GM18907 (cell line): ENCODE measurements at regions not wholly inside any gene's neighbourhood (a gene's known extent, or its start where the extent isn't known, plus 50 kb on each side); places are given as distances from the start of the nearest gene placed in this dataset.
"Not testable (repeated sequence)": the region's sequence is repeated elsewhere in the genome, so short reads cannot be mapped to it uniquely, and the experiment has no call there.

Source experiments
- ATAC-seq: cut with Tn5 transposase; IDR thresholded peaks from one replicate; pipeline ENCODE4 v1.9.1; 2021; ENCODE audit warnings: mild to moderate bottlenecking, moderate library complexity; ENCODE audit not compliant: unreplicated experiment

DNA sequence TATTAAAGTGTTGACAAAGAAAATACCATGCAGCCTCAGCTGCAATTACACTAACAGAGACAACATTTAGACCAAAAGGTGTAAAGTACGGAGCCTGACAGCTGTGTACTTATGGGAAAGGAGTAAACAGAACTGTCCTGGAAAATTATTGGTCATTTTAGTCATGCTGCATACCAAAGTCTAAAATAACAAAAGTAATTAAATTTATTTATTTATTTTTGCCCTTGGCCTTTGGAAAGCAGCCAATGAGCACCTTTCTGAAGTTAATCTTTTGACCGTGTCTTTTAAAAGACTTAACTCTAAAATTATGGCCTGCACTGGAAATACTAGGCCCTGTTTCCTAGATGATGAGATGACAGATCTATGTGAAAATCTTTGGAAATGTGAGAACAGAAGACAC is 597.6 kb downstream of the NXPH1 start:
- ATAC-seq: no peak

DNA sequence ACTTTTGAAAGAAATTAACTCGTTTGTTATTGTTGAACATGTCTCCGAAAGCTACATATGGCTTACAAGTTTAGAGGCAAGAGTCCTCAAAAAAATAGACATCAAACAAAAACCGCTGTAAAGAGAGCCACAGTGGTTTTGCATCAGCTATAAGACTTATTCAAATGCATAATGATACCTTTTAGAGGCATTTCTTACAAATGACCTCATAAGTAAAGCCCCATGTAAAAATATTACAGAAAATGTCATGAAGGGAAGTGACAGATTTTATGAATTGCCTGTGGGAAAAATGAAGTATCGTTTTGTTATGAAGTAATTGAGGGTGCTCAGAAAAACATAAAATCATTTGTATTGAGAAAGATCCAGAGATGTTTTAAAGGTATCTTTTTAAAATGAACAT is 598.0 kb downstream of the NXPH1 start:
- ATAC-seq: no peak

DNA sequence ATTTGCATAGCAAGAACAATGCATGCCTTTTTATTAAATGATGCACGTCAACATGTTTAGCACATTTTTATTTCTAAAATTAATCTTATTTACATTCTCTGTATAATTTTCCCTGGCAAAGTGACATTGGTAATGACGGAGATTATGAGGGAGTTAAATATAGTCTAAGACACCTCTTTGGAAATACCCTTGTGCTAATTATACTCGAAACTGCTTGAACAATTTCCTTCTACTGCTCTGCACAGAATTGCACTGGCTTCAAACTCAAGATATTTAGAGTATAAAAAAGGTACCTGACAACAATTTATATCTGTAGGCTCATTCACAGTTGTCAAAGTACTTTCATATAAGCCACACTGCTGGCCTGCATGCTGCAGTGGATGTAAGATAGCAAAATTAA is 602.7 kb downstream of the NXPH1 start:
- ATAC-seq: no peak

DNA sequence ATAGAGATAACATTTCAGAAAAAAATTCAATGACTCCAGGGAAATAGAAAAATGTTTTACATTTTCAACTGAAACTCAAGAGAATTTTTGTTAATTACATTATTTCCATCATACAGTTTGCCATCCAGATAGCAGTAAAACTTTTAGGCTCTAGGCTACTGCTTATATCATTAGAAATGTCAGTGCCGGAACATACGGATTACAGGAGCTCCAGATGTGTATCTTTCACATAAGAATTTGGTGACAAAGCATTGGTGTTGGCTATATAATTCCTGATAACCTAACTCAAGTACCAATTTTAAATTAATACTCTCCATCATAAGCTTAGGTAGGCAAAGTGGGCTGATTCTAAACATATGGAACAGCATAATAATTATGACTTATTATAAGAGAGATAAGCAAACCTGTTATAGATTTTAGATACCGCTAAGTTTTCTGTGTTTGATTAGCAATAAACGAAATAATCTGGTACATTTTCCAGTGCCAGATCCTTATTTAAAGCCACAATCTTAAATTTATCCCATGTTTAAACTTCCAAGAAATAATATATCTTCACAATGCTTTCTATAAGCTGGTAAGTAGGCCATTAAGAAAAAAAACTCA is 637.9 kb downstream of the NXPH1 start:
- ATAC-seq: no peak

DNA sequence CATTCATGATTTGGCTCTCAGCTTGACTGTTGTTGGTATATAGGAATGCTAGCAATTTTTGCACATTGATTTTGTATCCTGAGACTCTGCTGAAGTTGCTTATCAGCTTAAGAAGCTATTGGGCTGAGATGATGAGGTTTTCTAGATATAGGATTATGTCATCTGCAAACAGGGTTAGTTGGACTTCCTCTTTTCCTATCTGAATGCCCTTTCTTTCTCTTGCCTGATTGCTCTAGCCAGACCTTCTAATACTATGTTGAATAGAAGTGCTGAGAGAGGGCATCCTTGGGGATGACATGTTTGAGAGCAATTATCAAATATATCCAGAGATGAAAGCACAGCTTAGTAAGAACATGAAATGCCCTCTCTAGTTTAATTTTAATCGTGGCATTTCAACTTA is 642.4 kb downstream of the NXPH1 start:
- ATAC-seq: not testable (repeated sequence)

DNA sequence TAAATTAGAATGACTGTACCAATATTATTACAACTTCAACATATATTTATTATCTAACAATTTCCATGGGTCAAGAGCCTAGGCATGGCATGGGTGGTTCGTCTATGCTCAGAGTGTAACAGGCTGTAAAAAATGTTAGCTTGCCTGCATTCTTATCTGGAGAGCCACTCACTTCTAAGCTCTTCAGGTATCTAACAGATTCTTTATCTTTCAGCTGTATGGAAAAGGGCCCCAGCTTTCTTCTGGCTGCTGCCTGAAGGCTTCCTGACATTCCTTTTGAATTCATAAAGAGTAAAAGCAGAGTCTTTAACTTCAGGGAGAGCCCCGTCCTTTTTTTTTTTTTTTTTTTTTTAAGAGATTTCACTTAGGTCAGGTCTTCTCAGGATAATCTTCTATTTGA is 648.8 kb downstream of the NXPH1 start:
- no peak for ATAC-seq

DNA sequence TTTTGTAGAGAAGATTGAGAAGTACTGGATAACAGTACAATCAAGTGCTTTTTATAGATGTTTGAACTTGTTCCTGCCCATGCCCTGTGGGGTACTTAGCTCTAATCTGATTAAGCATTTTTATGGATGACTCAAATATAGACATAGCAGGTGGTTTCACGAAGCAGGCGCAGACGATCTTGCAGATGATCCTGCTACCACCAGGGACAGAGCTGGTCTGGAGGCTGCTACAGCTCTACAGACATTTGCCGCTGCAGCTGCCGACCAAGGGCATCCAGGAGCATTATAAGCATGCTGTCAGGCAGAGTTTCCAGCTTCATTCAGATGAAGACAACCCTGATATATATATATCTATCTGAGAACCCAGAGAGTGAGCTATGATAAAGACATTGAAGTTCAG is 650.4 kb downstream of the NXPH1 start:
- no peak for ATAC-seq

DNA sequence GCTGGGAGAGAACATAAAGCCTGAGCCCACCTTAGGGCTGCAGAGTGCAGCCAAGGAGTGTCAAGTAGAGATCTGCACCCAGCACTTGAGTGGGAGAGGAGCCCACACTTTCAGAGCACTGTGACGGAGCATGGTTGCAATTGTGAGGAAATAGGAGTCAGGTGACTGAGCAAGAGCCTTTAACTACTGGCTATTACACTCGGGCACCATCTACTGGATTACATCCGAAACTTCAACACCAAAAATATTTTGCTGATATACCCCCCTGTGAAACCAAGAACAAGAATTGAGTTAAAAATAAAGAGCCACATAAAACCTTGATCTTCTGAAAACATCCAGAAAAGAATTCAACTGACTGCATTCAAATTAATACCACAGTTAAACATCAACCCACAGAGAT is 657.9 kb downstream of the NXPH1 start:
- no peak for ATAC-seq

DNA sequence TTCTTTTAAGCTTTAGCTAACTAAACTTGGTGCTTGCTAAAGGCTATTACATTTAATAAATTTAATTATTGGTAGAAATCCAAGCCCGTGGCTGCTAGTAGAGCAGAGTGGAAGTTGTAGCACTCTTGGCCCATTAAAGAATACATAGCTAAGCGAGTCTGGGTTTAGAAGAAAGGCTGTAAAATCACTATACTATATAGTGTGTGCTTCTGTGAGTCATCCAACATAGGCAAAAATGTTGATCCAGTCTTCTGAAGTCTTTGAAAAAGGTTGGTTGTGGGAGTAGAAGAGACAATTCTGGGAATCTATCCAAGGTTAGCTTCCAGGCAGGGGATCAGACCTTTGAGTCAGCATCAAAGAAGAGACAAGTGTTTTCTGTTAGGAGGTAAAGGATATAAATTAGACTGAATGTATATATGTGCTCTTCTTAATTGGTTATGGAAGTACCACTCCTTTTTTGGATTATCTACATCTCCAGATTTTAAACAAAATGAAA is 664.2 kb downstream of the NXPH1 start:
- ATAC-seq: no peak

DNA sequence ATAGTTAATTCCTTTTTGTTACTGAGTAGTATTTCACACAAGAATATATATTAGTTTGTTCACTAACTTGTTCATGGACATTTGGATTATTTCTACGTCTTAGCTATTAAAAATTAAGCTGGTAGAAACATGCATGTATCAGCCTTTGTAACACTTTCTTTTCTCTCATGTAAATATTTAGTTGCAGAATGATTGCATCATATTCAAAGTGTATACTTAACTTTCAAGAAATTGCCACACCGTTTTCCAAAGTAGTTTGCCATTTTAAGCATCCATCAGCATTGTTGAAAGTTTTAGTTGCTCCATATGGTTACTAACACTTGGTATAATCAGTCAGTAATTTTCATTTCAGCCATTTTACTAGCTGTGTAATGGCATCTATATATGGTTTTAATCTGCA is 666.9 kb downstream of the NXPH1 start:
- ATAC-seq: no peak

DNA sequence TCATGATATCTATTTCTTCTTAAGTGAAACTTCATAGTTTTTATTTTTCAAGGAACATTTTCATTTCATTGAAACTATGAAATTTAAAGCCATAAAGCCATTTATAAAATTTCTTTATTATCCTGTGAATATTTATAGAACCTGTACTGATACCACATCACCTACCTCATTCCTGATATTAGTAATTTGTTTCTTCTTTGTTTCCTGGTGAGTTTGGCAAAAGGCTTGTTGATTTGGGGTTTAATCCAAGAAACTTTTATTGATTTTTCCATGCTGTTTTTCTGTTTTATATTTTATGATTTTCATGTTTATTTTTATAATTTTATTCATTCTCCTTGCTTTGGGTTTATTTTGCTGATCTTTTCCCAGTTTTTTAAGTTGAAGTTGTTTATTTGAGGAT is 669.4 kb downstream of the NXPH1 start:
- no peak for ATAC-seq

DNA sequence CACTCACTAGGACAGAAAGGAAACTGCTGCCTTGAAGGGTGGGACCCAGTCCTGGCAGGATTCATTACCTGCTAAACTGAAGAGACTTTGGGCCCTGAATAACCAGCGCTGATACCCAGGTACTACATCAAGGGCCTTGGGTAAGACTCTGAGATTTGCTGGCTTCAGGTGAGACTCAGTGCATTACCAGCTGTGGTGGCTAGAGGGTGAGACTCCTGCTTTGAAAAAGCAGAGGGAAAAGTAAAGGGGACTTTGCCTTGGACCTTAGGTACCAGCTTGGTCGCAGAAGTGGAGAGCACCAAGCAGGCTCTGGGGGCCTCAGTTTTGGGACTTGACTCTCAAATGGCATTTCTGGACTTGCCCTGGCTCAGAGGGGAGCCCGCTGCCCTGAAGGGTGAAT is 673.3 kb downstream of the NXPH1 start:
- no peak for ATAC-seq

DNA sequence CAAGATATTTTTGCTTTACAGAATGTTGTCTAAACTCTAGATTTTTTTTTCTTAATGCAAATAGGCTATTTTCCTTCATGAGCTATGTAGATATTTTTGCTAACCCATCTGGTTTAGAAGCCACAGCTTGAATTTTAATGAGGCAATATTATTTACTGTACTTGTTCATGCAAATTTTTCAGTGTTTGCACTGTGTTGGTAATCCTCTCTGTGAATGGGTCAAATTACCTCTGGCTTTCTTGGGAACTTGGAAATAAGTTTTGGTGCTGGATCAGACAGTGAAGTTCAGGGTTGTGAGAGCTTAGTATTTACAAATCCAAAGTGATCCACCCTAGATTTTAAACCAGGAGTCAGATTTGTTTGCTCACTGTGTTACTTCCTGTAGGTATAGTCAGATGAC is 686.9 kb downstream of the NXPH1 start:
- ATAC-seq: no peak

DNA sequence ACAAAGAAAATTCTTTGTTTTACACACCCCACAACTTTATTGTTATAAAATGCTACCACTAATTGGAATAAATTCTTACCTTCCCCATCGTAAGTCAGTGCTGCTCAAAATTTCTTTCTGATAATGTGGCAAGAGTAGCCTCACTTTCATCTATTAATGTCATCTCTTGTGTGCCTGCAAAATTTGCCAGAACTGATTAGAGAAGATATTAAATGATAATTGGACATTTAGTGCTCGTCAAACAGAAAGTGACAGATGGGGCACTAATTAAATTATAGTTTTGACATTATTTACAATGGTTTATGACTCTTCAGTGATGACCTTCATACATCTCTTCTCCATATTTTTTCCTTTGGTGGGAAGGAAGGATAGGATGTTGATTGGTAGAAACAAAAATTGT is 690.9 kb downstream of the NXPH1 start:
- ATAC-seq: no peak

DNA sequence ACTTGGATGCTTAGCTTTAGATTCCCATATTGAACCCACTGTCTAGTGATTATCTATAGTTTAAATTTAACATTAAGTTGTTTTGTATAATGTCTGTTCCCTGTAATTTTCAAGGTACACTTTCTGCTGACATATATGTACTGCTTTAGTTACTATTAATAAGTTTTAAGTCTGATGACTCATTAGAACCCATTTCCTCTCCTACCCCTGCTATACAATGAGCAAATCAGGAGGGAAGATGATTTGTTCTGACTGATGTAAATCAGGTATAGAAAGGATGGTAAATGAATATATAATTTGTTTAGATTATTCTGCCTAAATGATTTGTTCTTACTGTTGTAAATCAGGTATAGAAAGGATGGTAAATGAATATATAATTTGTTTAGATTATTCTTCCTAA is 691.8 kb downstream of the NXPH1 start:
- no peak for ATAC-seq

DNA sequence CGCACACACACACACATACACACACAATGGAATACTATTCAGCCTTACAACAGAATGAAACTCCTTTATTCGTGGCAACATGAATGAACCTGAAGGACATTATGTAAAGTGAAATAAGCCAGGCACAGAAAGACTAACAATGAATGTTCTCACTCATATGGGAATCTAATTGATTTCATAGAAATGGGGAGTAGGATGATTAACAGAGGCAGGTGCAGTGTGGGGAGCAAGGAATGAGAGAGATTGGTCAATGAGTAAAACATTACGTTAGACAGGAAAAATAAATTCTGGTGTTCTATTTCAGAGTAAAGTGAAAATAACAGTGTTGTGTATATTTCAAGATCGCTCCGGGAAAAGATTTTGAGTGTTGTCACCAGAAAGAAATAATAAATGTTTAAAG is 694.5 kb downstream of the NXPH1 start:
- no peak for ATAC-seq

DNA sequence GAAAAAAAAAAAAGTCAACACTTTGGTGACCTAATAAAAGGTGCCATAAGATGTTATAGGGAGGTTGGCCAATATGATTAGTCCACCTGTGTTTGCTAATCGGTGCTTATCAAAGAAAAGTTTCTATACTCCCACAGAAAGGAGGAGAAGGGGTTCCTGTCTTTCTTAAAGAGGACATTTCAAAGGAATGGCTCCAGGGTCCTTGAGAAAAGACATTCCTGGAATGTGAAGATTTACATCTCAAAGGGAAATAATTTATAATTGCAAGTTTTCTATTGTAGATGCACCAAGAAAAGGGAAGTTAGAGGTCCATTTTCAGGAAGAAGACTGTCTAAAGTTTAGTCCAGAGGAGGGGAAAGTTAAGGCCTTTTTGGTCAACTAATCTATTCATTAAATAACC is 715.3 kb downstream of the NXPH1 start:
- no peak for ATAC-seq

DNA sequence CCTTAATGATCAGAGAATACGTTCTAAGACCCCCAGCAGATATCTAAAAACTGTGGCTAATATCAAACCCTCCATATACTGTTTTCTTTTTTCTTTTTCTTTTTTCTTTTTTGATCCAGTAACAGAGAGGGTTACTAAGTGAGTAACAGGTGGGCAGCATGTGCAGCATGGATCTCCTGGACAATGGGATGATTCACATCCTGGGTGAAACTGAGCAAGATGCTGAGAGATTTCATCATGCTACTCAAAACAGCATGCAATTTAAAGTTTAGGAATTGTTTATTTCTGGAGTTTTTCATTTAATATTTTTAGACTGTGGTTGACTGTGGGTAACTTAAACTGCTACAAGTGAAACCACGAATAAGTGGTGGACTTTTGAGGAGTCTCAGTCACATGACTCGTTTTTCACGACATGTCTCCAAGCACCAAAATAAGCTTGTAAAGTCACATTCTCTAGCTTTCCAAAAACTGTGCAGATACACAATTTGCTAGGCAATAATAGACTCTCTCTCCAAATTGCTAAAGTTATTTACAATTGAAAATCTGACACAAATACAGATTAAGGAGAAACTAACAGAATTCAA is 716.2 kb downstream of the NXPH1 start:
- no peak for ATAC-seq

DNA sequence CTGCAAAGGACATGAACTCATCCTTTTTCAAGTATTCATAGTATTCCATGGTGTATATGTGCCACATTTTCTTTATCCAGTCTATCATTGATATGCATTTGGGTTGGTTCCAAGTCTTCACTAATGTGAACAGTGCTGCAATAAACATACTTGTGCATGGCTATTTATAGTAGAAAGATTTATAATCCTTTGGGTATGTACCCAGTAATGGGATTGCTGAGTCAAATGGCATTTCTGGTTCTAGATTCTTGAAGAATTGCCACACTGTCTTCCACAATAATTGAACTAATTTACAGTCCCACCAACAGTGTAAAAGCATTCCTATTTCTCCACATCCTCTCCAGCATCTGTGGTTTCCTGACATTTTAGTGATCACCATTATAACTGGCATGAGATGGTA is 730.3 kb downstream of the NXPH1 start:
- ATAC-seq: not testable (repeated sequence)

DNA sequence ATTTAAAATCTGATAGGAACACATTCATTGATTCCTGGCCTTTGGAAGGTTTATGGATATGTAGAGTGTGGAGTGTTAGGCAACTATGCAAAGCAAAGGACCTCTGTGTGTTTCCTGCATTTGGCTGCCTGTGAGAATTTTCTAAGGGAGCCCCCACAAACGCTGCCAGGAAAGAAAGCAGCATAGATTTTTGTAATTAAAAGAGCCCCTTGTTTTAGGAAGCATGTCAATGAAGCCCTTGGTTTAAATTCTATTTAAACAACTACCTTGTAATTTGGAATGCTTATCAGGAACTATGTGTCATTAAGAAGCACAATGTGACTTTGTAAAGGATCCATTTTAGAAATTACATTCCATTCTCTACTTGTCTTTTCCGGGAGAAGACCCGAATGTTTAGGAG is 742.5 kb downstream of the NXPH1 start:
- ATAC-seq: no peak

DNA sequence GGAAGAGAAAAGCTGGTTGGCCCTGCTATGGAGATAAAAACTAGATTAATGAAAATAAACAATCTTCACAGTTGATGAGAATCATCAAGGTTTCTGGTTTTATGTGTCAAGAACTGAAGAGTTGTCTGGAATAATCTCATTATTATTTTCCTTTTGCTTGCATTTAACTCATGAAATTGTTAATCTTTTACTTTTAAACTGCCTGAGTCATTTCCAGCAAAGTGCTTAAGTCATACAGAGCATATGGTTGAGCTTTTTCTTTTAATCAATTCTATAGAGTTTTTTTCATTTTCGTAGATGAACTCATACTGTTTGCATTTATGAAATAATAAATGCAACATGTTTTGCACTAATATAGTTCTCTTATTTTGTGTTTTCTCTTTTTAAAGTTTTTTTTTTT is 747.9 kb downstream of the NXPH1 start:
- no peak for ATAC-seq

DNA sequence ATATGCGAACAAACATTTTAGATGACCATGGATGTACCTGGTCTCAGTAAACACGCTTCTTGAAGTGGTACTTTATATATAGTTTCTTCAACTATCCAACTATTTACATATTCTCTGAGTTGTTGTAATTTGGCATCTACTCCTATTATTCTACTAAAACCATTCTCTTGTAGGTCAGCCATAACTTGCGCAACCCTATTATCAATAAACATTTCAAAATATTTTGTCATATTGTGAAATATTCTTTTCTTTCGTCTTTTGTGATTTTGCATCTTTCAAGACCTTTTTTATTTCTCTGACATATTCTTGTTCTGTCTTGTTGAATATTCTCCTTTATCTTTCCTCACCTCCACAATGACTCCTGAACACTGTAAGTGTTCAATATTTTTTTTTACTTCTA is 753.3 kb downstream of the NXPH1 start:
- ATAC-seq: no peak

DNA sequence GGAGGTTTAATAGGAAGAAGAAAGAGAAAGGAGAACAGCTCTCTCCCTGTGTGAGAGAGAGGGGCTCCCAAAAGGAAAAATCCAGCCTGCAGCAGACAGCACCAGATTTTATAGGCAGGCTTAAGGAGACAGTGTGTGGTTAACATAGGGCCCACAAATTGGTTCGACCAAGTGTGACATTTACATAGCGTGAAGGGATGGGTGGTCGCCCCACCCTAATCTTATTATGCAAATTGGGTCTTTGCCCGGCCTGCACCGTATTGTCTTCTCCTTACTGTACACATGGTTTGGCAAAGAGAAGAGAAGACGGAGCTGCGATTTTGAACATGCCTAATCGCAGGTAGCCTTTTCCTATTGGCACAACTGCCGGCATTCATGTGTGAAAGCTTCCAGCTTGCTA is 756.3 kb downstream of the NXPH1 start:
- no peak for ATAC-seq
